ENCODE measurements at regions not wholly inside any gene's neighbourhood (a gene's known extent, or its start where the extent isn't known, plus 50 kb on each side); places are given as distances from the start of the nearest gene placed in this dataset.

GRCh38 chr2:172361360-172361759 lies 66.0 kb upstream of the ITGA6 start:
- no peak overlapping the region for H2BK15ac ChIP-seq (ENCODE audit: low read length)
- H4K8ac ChIP-seq (ENCODE audit: extremely low read depth, insufficient read depth, low read length), result no peak overlapping the region
- H2BK20ac ChIP-seq (ENCODE audit: low read length), result no peak overlapping the region
- no peaks in the 10 kb centered on the region for H3K9me3 ChIP-seq (ENCODE audit: insufficient read depth in 2 of 2, low read depth in 1 of 2, low read length in 1 of 2)
- no peak overlapping the region for H2BK12ac ChIP-seq (ENCODE audit: low read depth, low read length)
- H3K36me3 ChIP-seq (ENCODE audit: control insufficient read depth in 2 of 4, insufficient read depth in 4 of 4, low read length in 3 of 4), result no peaks in the 10 kb centered on the region
- FAIRE-seq (no peak), DNase-seq (ENCODE audit: low read depth in 1 of 2, low spot score in 2 of 2) (no peak)
- H3K18ac ChIP-seq (ENCODE audit: extremely low read depth, low read length), result no peak overlapping the region
- ChIA-PET POLR2A (ENCODE audit: partially characterized antibody) (interaction anchor here (1.7 kb wide), 1 partner anchor 19 kb away, joined by 7 read pairs; no protein-coding TSS in a partner anchor), CTCF (ENCODE audit: partially characterized antibody) (interaction anchor here (0.6 to 2.4 kb wide), 2 partner anchors 8 to 100 kb away, joined by 3 to 11 read pairs; no protein-coding TSS in a partner anchor)
- H4K91ac ChIP-seq (replicated peaks; ENCODE audit: insufficient read length, low read length), result no peak overlapping the region
- H2AK5ac ChIP-seq (ENCODE audit: low read depth, low read length), result no peak overlapping the region
- no peak overlapping the region for H3K56ac ChIP-seq (replicated peaks; ENCODE audit: insufficient read length, low read depth, low read length)
- H3K23me2 ChIP-seq (ENCODE audit: low read depth, low read length), result no peaks in the 10 kb centered on the region
- no peak overlapping the region for H3K27ac ChIP-seq (ENCODE audit: low read depth, low read length)
- H2AFZ ChIP-seq (ENCODE audit: low read length), result no peak overlapping the region
- no peaks in the 10 kb centered on the region for H3K4me1 ChIP-seq (replicated peaks in 1 of 4; ENCODE audit: control insufficient read depth in 3 of 4, insufficient read depth in 4 of 4, low read length in 3 of 4)
- no peak overlapping the region for H3K14ac ChIP-seq (ENCODE audit: insufficient read length)
- H3K4me2 ChIP-seq (ENCODE audit: insufficient read depth in 1 of 2, low read depth in 2 of 2, low read length in 2 of 2), result no peak overlapping the region
- H3K79me2 ChIP-seq (ENCODE audit: control insufficient read depth in 1 of 2, insufficient read depth in 2 of 2, low read length in 2 of 2), result no peaks in the 10 kb centered on the region
- H2BK120ac ChIP-seq (replicated peaks; ENCODE audit: low read depth, low read length), result no peak overlapping the region
- 87% methylated on average over 3 of the region's 3 CpGs; no CpG with 5 or more reads in 1 of the 2 experiments for whole genome bisulfite sequencing, 2 experiments (ENCODE audit: extremely low coverage in 1 of 2, insufficient coverage in 1 of 2, insufficient read length in 1 of 2, insufficient replicate concordance in 2 of 2, low coverage in 1 of 2, low lambda C conversion rate in 2 of 2, missing lambda C conversion rate in 1 of 2)
- H4K20me1 ChIP-seq (replicated peaks in 1 of 2; ENCODE audit: control insufficient read depth in 1 of 2, insufficient read depth in 2 of 2, low read length in 2 of 2), result no peaks in the 10 kb centered on the region
- H3K27me3 ChIP-seq (replicated peaks in 1 of 4; ENCODE audit: control insufficient read depth in 3 of 4, extremely low read depth in 1 of 4, insufficient read depth in 3 of 4, low read length in 3 of 4), result no peaks in the 10 kb centered on the region
- H4K5ac ChIP-seq (ENCODE audit: insufficient read length, low read depth, low read length), result no peak overlapping the region
- no peak overlapping the region for H3K23ac ChIP-seq (ENCODE audit: insufficient read length)
- no peak overlapping the region for H2BK5ac ChIP-seq (ENCODE audit: low read depth, low read length)
- H3K4me3 ChIP-seq (ENCODE audit: extremely low read depth in 1 of 4, insufficient read depth in 2 of 4, low read depth in 3 of 4, low read length in 4 of 4), result no peak overlapping the region
- H3K9ac ChIP-seq (replicated peaks in 1 of 4; ENCODE audit: extremely low read depth in 1 of 4, low read depth in 3 of 4, low read length in 3 of 4), result no peak overlapping the region
- H3K4ac ChIP-seq (replicated peaks; ENCODE audit: insufficient read length, low read depth, low read length), result no peak overlapping the region
- no peaks in the 10 kb centered on the region for H3K79me1 ChIP-seq (ENCODE audit: low read depth, low read length)
- TF ChIP-seq CHD1 (IDR thresholded peaks at IDR 0.05; ENCODE audit: low read depth, low read length) (no peak), RBBP5 (IDR thresholded peaks at IDR 0.05; ENCODE audit: borderline replicate concordance, low read depth, low read length) (no peak), MAX (IDR thresholded peaks at IDR 0.05) (no peak), BCL11A (IDR thresholded peaks at IDR 0.05; ENCODE audit: low read depth in 2 of 2, low read length in 2 of 2) (no peak), NANOG (IDR thresholded peaks at IDR 0.05; ENCODE audit: insufficient read depth, low read depth, low read length, poor library complexity, severe bottlenecking) (no peak), SUZ12 (IDR thresholded peaks at IDR 0.05; ENCODE audit: low read length) (no peak), ATF2 (IDR thresholded peaks at IDR 0.05; ENCODE audit: low read length) (no peak), USF2 (IDR thresholded peaks at IDR 0.05; ENCODE audit: low read length) (no peak), SIN3A (conservative IDR thresholded peaks at IDR 0.05 in 1 of 2, IDR thresholded peaks at IDR 0.05 in 1 of 2; ENCODE audit: low read depth in 1 of 2, low read length in 2 of 2) (no peak)
